ENCODE measurements at regions not wholly inside any gene's neighbourhood (a gene's known extent, or its start where the extent isn't known, plus 50 kb on each side); places are given as distances from the start of the nearest gene placed in this dataset.
"Not testable (repeated sequence)": the region's sequence is repeated elsewhere in the genome, so short reads cannot be mapped to it uniquely, and the experiment has no call there.

- H3K27ac ChIP-seq = no peak overlapping the region
- no peak overlapping the region for H3K9ac ChIP-seq
- H3K4me3 ChIP-seq (ENCODE audit: low read depth, low read length) = no peak overlapping the region
- H3K27me3 ChIP-seq (ENCODE audit: control insufficient read depth, insufficient read depth, low read length) = no peaks in the 10 kb centered on the region
- H3K4me1 ChIP-seq = no peaks in the 10 kb centered on the region
- no peaks in the 10 kb centered on the region for H3K36me3 ChIP-seq (ENCODE audit: control insufficient read depth, insufficient read depth, low read length)
- no peak overlapping the region for H2AFZ ChIP-seq
- H3K9me3 ChIP-seq (ENCODE audit: control insufficient read depth, low read length) = no peaks in the 10 kb centered on the region
- no peak for TF ChIP-seq CTCF (IDR thresholded peaks at IDR 0.05)
- no peak overlapping the region for H3K4me2 ChIP-seq (ENCODE audit: low read length)
- no peaks in the 10 kb centered on the region for H3K79me2 ChIP-seq
These were observed 100.2 kb downstream of the DTWD1 start for GRCh38 chr15:49721091-49721490.

GRCh38 chr15:49721621-49722020 is 100.8 kb downstream of the DTWD1 start:
- H3K4me3 ChIP-seq (ENCODE audit: low read depth, low read length) = no peak overlapping the region
- H3K4me2 ChIP-seq (ENCODE audit: low read length) = no peak overlapping the region
- no peak overlapping the region for H3K9ac ChIP-seq
- no peaks in the 10 kb centered on the region for H3K79me2 ChIP-seq
- TF ChIP-seq CTCF (IDR thresholded peaks at IDR 0.05) = no peak
- H3K27me3 ChIP-seq (ENCODE audit: control insufficient read depth, insufficient read depth, low read length) = no peaks in the 10 kb centered on the region
- no peak overlapping the region for H2AFZ ChIP-seq
- no peaks in the 10 kb centered on the region for H3K9me3 ChIP-seq (ENCODE audit: control insufficient read depth, low read length)
- no peak overlapping the region for H3K27ac ChIP-seq
- no peaks in the 10 kb centered on the region for H3K36me3 ChIP-seq (ENCODE audit: control insufficient read depth, insufficient read depth, low read length)
- no peaks in the 10 kb centered on the region for H3K4me1 ChIP-seq

GRCh38 chr15:49723981-49724380 is 103.1 kb downstream of the DTWD1 start:
- no peaks in the 10 kb centered on the region for H3K4me1 ChIP-seq
- no peak for TF ChIP-seq CTCF (IDR thresholded peaks at IDR 0.05)

GRCh38 chr15:49731187-49732099 is 110.6 kb downstream of the DTWD1 start:
- Histone ChIP-seq H3K4me2 (ENCODE audit: low read length) (no peak overlapping the region), H3K36me3 (ENCODE audit: control insufficient read depth, insufficient read depth, low read length) (no peaks in the 10 kb centered on the region), H3K9ac (no peak overlapping the region), H3K9me3 (ENCODE audit: control insufficient read depth, low read length) (no peaks in the 10 kb centered on the region), H3K27ac (no peak overlapping the region), H3K4me1 (no peaks in the 10 kb centered on the region), H2AFZ (no peak overlapping the region), H3K79me2 (no peaks in the 10 kb centered on the region), H3K27me3 (ENCODE audit: control insufficient read depth, insufficient read depth, low read length) (no peaks in the 10 kb centered on the region), H3K4me3 (ENCODE audit: low read depth, low read length) (no peak overlapping the region)
- TF ChIP-seq CTCF (IDR thresholded peaks at IDR 0.05) = no peak

More at GRCh38 chr15:49723981-49724380, 103.1 kb downstream of the DTWD1 start:
- Histone ChIP-seq H3K79me2 (no peaks in the 10 kb centered on the region), H3K27ac (no peak overlapping the region), H3K4me3 (ENCODE audit: low read depth, low read length) (no peak overlapping the region), H3K9me3 (ENCODE audit: control insufficient read depth, low read length) (no peaks in the 10 kb centered on the region), H3K9ac (no peak overlapping the region), H3K4me2 (ENCODE audit: low read length) (no peak overlapping the region), H3K27me3 (ENCODE audit: control insufficient read depth, insufficient read depth, low read length) (no peaks in the 10 kb centered on the region), H2AFZ (no peak overlapping the region), H3K36me3 (ENCODE audit: control insufficient read depth, insufficient read depth, low read length) (no peaks in the 10 kb centered on the region)

- H3K9ac ChIP-seq; H3K4me2 ChIP-seq (ENCODE audit: low read length); H3K9me3 ChIP-seq (ENCODE audit: control insufficient read depth, low read length); H3K27me3 ChIP-seq (ENCODE audit: control insufficient read depth, insufficient read depth, low read length); H3K4me3 ChIP-seq (ENCODE audit: low read depth, low read length); H2AFZ ChIP-seq; H3K27ac ChIP-seq; H3K36me3 ChIP-seq (ENCODE audit: control insufficient read depth, insufficient read depth, low read length); H3K4me1 ChIP-seq; H3K79me2 ChIP-seq: not testable (repeated sequence)
These were observed 111.3 kb downstream of the DTWD1 start for GRCh38 chr15:49732109-49732508.

- H3K4me3 ChIP-seq (ENCODE audit: low read depth, low read length); H3K4me2 ChIP-seq (ENCODE audit: low read length); H3K9me3 ChIP-seq (ENCODE audit: control insufficient read depth, low read length); H2AFZ ChIP-seq; H3K79me2 ChIP-seq; H3K27ac ChIP-seq; H3K4me1 ChIP-seq; H3K27me3 ChIP-seq (ENCODE audit: control insufficient read depth, insufficient read depth, low read length); H3K9ac ChIP-seq; H3K36me3 ChIP-seq (ENCODE audit: control insufficient read depth, insufficient read depth, low read length): not testable (repeated sequence)
These were observed 113.2 kb downstream of the DTWD1 start for GRCh38 chr15:49734089-49734488.
